ENCODE measurements at regions not wholly inside any gene's neighbourhood (a gene's known extent, or its start where the extent isn't known, plus 50 kb on each side); places are given as distances from the start of the nearest gene placed in this dataset.

DNA sequence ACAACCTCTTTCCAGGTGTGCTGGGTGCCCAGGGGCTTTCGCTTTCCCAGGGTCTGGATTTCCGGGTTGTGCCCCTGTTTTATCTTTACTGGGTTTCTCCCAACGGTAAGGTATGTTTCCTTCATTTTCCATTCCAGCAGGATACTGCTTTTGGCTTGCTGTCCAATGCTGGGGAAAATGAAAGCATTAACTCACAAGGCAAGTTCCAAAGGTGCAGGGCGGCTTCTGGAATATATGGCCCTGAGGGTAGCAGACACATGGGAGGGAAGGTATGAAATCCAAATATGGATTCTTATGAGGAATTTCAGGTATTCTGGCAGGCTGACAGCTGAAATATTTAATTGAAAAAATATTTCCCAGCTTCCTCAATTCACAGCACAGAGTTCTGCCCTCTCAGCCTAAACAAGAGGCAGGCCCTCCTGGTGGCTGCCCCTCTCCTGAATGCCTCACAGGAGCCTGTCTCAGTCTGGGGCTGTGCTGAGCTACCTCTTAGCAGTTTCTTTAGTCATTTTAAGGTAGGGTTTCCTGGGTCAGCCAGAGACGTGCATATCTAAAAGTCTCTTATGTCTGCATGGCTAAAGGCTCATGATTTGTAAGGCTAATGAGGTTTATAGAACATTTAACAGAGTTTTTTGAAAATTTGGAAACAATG, 318.6 kb upstream of the B3GAT1 start:
- no peak for TF ChIP-seq FOXM1 (IDR thresholded peaks at IDR 0.05; ENCODE audit: borderline replicate concordance)
- TF ChIP-seq FOXK2 (IDR thresholded peaks at IDR 0.05): no peak
- no peak for TF ChIP-seq BHLHE40 (IDR thresholded peaks at IDR 0.05; ENCODE audit: borderline replicate concordance)
- TF ChIP-seq SUZ12 (IDR thresholded peaks at IDR 0.05): no peak
- TF ChIP-seq FOXA1 (IDR thresholded peaks at IDR 0.05): no peak
- no peak for TF ChIP-seq SP1 (IDR thresholded peaks at IDR 0.05)
- TF ChIP-seq ARNT (IDR thresholded peaks at IDR 0.05): no peak
- TF ChIP-seq ELF4 (IDR thresholded peaks at IDR 0.05): no peak
- TF ChIP-seq, protein P1, sequence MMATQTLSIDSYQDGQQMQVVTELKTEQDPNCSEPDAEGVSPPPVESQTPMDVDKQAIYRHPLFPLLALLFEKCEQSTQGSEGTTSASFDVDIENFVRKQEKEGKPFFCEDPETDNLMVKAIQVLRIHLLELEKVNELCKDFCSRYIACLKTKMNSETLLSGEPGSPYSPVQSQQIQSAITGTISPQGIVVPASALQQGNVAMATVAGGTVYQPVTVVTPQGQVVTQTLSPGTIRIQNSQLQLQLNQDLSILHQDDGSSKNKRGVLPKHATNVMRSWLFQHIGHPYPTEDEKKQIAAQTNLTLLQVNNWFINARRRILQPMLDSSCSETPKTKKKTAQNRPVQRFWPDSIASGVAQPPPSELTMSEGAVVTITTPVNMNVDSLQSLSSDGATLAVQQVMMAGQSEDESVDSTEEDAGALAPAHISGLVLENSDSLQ (IDR thresholded peaks at IDR 0.05): no peak
- no peak for TF ChIP-seq TARDBP (IDR thresholded peaks at IDR 0.05)
- no peak for TF ChIP-seq CTBP1 (IDR thresholded peaks at IDR 0.05; ENCODE audit: borderline replicate concordance)
- no peak for TF ChIP-seq L3MBTL2 (conservative IDR thresholded peaks at IDR 0.05)
- TF ChIP-seq LEF1 (IDR thresholded peaks at IDR 0.05; ENCODE audit: borderline replicate concordance): no peak
